OCI-LY7 (cell line): ENCODE measurements at regions not wholly inside any gene's neighbourhood (a gene's known extent, or its start where the extent isn't known, plus 50 kb on each side); places are given as distances from the start of the nearest gene placed in this dataset.

Experiments used
- BruUV-seq: library from RNA; stranded (reverse); fragments of 400-500 nt; replicated peaks from 2 replicates; lab custom pipeline; 2021; lab: Mats Ljungman, UMichigan
- CTCF ChIA-PET: fragments of 300-600 bp; sonication (Branson Sonifier 250); formaldehyde crosslinking; loops from one replicate; lab custom pipeline; 2022; ENCODE audit warnings: antibody characterized with exemption; ENCODE audit not compliant: unreplicated experiment; lab: Charles Lee
- POLR2A ChIA-PET: fragments of 300-600 bp; sonication (Branson Sonifier 250); formaldehyde crosslinking; loops from one replicate; lab custom pipeline; 2022; ENCODE audit warnings: antibody characterized with exemption; lab: Charles Lee
- DNase-seq: peaks from one replicate; pipeline ENCODE4 v3.0.0-alpha.2; 2015; ENCODE audit warnings: low spot score
- H2AFZ ChIP-seq: fragments of 200-600 bp; sonication (generic), shearing (Covaris generic); 2 replicates; pipeline ENCODE4 v1.6.1; 2014; ENCODE audit warnings: mild to moderate bottlenecking, antibody characterized with exemption, low read length, moderate library complexity
- H3K27ac ChIP-seq: fragments of 200-600 bp; sonication (generic); 2 replicates; pipeline ENCODE4 v1.5.1; 2014; ENCODE audit warnings: mixed run types, low read depth, mild to moderate bottlenecking, moderate library complexity, low read length, inconsistent platforms; ENCODE audit not compliant: poor library complexity, severe bottlenecking
- H3K36me3 ChIP-seq: fragments of 200-600 bp; sonication (generic); 2 replicates; pipeline ENCODE4 v1.6.1; 2014; ENCODE audit warnings: mild to moderate bottlenecking, antibody characterized with exemption, low read length, moderate library complexity, mixed read lengths; ENCODE audit not compliant: insufficient read depth
- H3K4me1 ChIP-seq: fragments of 200-600 bp; sonication (generic); 2 replicates; pipeline ENCODE4 v1.5.1; 2014; ENCODE audit warnings: mild to moderate bottlenecking, low read length; ENCODE audit not compliant: insufficient read depth, poor library complexity, severe bottlenecking
- H3K4me2 ChIP-seq: fragments of 200-600 bp; sonication (generic); 2 replicates; pipeline ENCODE4 v1.6.1; 2014; ENCODE audit warnings: mild to moderate bottlenecking, low read length
- H3K4me3 ChIP-seq: fragments of 200-600 bp; sonication (generic); 2 replicates; pipeline ENCODE4 v1.5.1; 2014; ENCODE audit warnings: mild to moderate bottlenecking, low read depth, low read length; ENCODE audit not compliant: poor library complexity, severe bottlenecking
- H3K79me2 ChIP-seq: fragments of 200-600 bp; sonication (generic); 2 replicates; pipeline ENCODE4 v1.6.1; 2016; ENCODE audit warnings: low read depth, mild to moderate bottlenecking, low read length, moderate library complexity, mixed read lengths; ENCODE audit not compliant: insufficient read depth
- H3K9me2 ChIP-seq: fragments of 200-600 bp; sonication (generic); 2 replicates; pipeline ENCODE4 v1.6.1; 2016; ENCODE audit warnings: mild to moderate bottlenecking, low read length, mixed read lengths; ENCODE audit not compliant: insufficient read depth
- H3K9me3 ChIP-seq: fragments of 200-600 bp; sonication (generic); 2 replicates; pipeline ENCODE4 v1.6.1; 2014; ENCODE audit warnings: mild to moderate bottlenecking, mixed run types, low read length, mixed read lengths
- H4K20me1 ChIP-seq: fragments of 200-600 bp; sonication (generic); 2 replicates; pipeline ENCODE4 v1.6.1; 2014; ENCODE audit warnings: mild to moderate bottlenecking, antibody characterized with exemption, low read length, moderate library complexity, mixed read lengths; ENCODE audit not compliant: insufficient read depth
- CTCF ChIP-seq: fragments of 200-600 bp; sonication (generic); conservative IDR thresholded peaks from 2 replicates; pipeline ENCODE4 v1.5.1; 2014; ENCODE audit warnings: mild to moderate bottlenecking, antibody characterized with exemption, low read length, moderate library complexity, mixed read lengths
- EZH2phosphoT487 ChIP-seq: fragments of 200-600 bp; sonication (generic); IDR thresholded peaks from 2 replicates; pipeline ENCODE4 v1.6.1; 2018; ENCODE audit warnings: low read depth, borderline replicate concordance, mild to moderate bottlenecking, mixed run types, antibody characterized with exemption, low read length, moderate library complexity, mixed read lengths
- intact Hi-C: fragments of 100-400 bp; cut with micrococcal nuclease; formaldehyde crosslinking; loops from one replicate; pipeline ENCODE4 v1.10.0; 2022; ENCODE audit not compliant: unreplicated experiment

GRCh38 chr7:415646-416525 is 103.8 kb downstream of the PDGFA start:
- ChIA-PET POLR2A (no interaction called here), CTCF (no interaction called here)
- Histone ChIP-seq H3K36me3 (no peaks in the 10 kb centered on the region), H3K4me2 (no peak overlapping the region), H3K9me3 (no peaks in the 10 kb centered on the region), H4K20me1 (no peaks in the 10 kb centered on the region), H3K4me1 (no peaks in the 10 kb centered on the region), H3K79me2 (no peaks in the 10 kb centered on the region), H3K4me3 (no peak overlapping the region), H3K27ac (no peak overlapping the region), H3K9me2 (no peaks in the 10 kb centered on the region), H2AFZ (no peak overlapping the region)
- DNase-seq, result no peak
- intact Hi-C loops, result no loop called here
- BruUV-seq, result no TSS peak
- TF ChIP-seq EZH2phosphoT487 (no peak), CTCF (no peak)

DNA sequence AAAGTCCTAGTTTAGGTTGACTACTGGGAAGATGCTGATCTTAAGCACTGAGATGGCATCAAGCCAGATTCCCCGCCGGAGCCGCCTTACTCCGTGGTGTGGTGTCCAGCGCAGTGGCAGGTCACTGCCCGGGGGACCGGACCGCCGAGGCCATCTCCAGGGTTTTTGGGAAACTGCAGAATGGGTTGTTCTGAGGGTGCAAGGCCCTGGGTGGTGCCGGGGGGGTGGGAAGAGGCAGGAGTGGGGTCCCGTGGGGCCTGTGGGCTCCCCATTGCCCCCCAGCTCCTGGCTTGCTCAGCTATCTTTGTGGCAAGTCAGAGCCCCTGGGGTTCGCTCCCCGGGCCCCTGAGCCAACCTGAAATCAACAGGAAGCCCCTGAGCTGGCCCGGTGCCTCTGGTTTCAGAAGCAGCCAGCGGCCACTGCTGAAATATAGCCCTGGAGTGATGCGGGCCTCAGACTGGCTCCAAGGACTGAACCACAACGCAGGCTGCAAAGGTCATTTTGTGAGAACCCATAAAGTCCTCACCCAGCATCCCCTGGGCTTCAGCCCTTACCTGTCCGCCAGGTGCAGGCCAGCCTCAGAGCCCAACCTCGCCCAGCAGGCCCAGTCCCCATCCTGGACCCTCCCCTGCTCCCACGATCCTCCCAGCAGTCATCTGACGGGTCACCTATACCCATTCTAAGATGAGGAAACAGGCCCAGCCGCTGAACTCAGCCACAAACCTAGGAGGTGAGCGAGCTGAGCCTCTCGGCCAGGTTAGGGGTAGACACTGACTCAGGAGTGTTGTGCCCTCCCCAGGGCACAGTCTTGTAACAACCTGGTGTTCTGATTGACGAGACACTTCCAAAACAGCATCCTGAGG is 102.7 kb downstream of the PDGFA start:
- no peaks in the 10 kb centered on the region for H3K79me2 ChIP-seq
- no peaks in the 10 kb centered on the region for H3K9me3 ChIP-seq
- H3K9me2 ChIP-seq, result no peaks in the 10 kb centered on the region
- H3K36me3 ChIP-seq, result no peaks in the 10 kb centered on the region
- H3K4me3 ChIP-seq, result no peak overlapping the region
- POLR2A ChIA-PET, result no interaction called here
- no peaks in the 10 kb centered on the region for H4K20me1 ChIP-seq
- H3K27ac ChIP-seq, result no peak overlapping the region
- CTCF ChIA-PET, result no interaction called here
- no TSS peak for BruUV-seq
- H3K4me2 ChIP-seq, result no peak overlapping the region
- H3K4me1 ChIP-seq, result no peaks in the 10 kb centered on the region
- no peak for DNase-seq
- H2AFZ ChIP-seq, result no peak overlapping the region
- no peak for TF ChIP-seq CTCF
- TF ChIP-seq EZH2phosphoT487, result no peak
- intact Hi-C loops, result no loop called here

- H3K4me3 ChIP-seq, result no peak overlapping the region
- H3K4me1 ChIP-seq, result no peaks in the 10 kb centered on the region
- ChIA-PET POLR2A (no interaction called here), CTCF (no interaction called here)
- no peak overlapping the region for H3K27ac ChIP-seq
- TF ChIP-seq CTCF, result no peak
- no peak for TF ChIP-seq EZH2phosphoT487
- intact Hi-C loops, result no loop called here
- no peaks in the 10 kb centered on the region for H3K36me3 ChIP-seq
- DNase-seq, result no peak
- BruUV-seq, result no TSS peak
- H3K79me2 ChIP-seq, result no peaks in the 10 kb centered on the region
- no peak overlapping the region for H2AFZ ChIP-seq
- H3K4me2 ChIP-seq, result no peak overlapping the region
- no peaks in the 10 kb centered on the region for H4K20me1 ChIP-seq
- H3K9me3 ChIP-seq, result no peaks in the 10 kb centered on the region
- H3K9me2 ChIP-seq, result no peaks in the 10 kb centered on the region
These were observed 102.1 kb downstream of the PDGFA start for GRCh38 chr7:417625-417889.
